H1 (cell line): ENCODE measurements at regions not wholly inside any gene's neighbourhood (a gene's known extent, or its start where the extent isn't known, plus 50 kb on each side); places are given as distances from the start of the nearest gene placed in this dataset.
A peak's percentile ranks its signal among the peaks of the same experiment; 100 is the strongest.

Experiments used
- CTCF ChIA-PET: fragments of 300-600 bp; sonication (Branson Sonifier 250); formaldehyde crosslinking; loops from one replicate; lab custom pipeline; 2021; ENCODE audit not compliant: partially characterized antibody; lab: Charles Lee
- POLR2A ChIA-PET: fragments of 300-600 bp; sonication (Branson Sonifier 250); formaldehyde crosslinking; loops from one replicate; lab custom pipeline; 2021; ENCODE audit warnings: inconsistent platforms; ENCODE audit not compliant: partially characterized antibody; lab: Charles Lee
- DNase-seq, 2 experiments: peaks; one replicate each; pipeline versions ENCODE4 v3.0.0 to v3.0.0-alpha.2; 2010 to 2022; ENCODE audit warnings: low spot score in 2 of 2, low read depth in 1 of 2, mixed read lengths in 1 of 2
- FAIRE-seq: peaks from 2 replicates; lab custom pipeline; 2011; peaks lifted over from hg19 to GRCh38; lab: Jason Lieb, UNC
- H2AFZ ChIP-seq: 2 replicates; pipeline ENCODE4 v1.8.1; 2012; ENCODE audit warnings: low read length, inconsistent platforms
- H2AK5ac ChIP-seq: 2 replicates; pipeline ENCODE4 v1.6.1; 2013; ENCODE audit warnings: low read depth, low read length
- H2BK120ac ChIP-seq: replicated peaks from 2 replicates; pipeline ENCODE3; 2013; ENCODE audit warnings: low read depth, low read length, inconsistent platforms
- H2BK12ac ChIP-seq: 2 replicates; pipeline ENCODE4 v1.6.1; 2013; ENCODE audit warnings: low read depth, low read length
- H2BK15ac ChIP-seq: 2 replicates; pipeline ENCODE4 v1.6.1; 2013; ENCODE audit warnings: low read length
- H2BK20ac ChIP-seq: 2 replicates; pipeline ENCODE4 v1.6.1; 2013; ENCODE audit warnings: low read length
- H2BK5ac ChIP-seq: 2 replicates; pipeline ENCODE4 v1.6.1; 2013; ENCODE audit warnings: low read depth, low read length
- H3K14ac ChIP-seq: 2 replicates; pipeline ENCODE4 v1.6.1; 2013; ENCODE audit warnings: inconsistent platforms; ENCODE audit not compliant: insufficient read length
- H3K18ac ChIP-seq: 2 replicates; pipeline ENCODE4 v1.6.1; 2013; ENCODE audit warnings: low read length; ENCODE audit errors: extremely low read depth
- H3K23ac ChIP-seq: 2 replicates; pipeline ENCODE4 v1.6.1; 2013; ENCODE audit warnings: inconsistent platforms; ENCODE audit not compliant: insufficient read length
- H3K23me2 ChIP-seq: 2 replicates; pipeline ENCODE4 v1.6.1; 2013; ENCODE audit warnings: low read depth, low read length
- H3K27ac ChIP-seq: 2 replicates; pipeline ENCODE4 v1.6.1; 2011; ENCODE audit warnings: low read depth, low read length, inconsistent platforms
- H3K27me3 ChIP-seq, 4 experiments: replicated peaks in 1 of 4; 1 replicate in 1 of 4; 2 replicates in 3 of 4; pipeline versions ENCODE4 v1.6.1 to v1.8.1; 2011 to 2013; ENCODE audit warnings: low read length in 3 of 4, mild to moderate bottlenecking in 3 of 4, inconsistent platforms in 2 of 4, mixed read lengths in 2 of 4, moderate library complexity in 1 of 4; ENCODE audit not compliant: control insufficient read depth in 3 of 4, insufficient read depth in 3 of 4; ENCODE audit errors: extremely low read depth in 1 of 4
- H3K36me3 ChIP-seq, 4 experiments: 2 replicates each; pipeline versions ENCODE4 v1.6.1 to v1.8.1; 2011 to 2013; ENCODE audit warnings: mild to moderate bottlenecking in 4 of 4, low read length in 3 of 4, moderate library complexity in 2 of 4, control low read depth in 1 of 4, inconsistent platforms in 1 of 4; ENCODE audit not compliant: insufficient read depth in 4 of 4, control insufficient read depth in 2 of 4
- H3K4ac ChIP-seq: replicated peaks from 2 replicates; pipeline ENCODE3; 2013; ENCODE audit warnings: low read length, low read depth, mixed read lengths, inconsistent platforms; ENCODE audit not compliant: insufficient read length
- H3K4me1 ChIP-seq, 4 experiments: replicated peaks in 1 of 4; 1 replicate in 1 of 4; 2 replicates in 3 of 4; pipeline versions ENCODE4 v1.6.1 to v1.8.1; 2011 to 2013; ENCODE audit warnings: low read length in 3 of 4, inconsistent platforms in 2 of 4, mixed read lengths in 1 of 4; ENCODE audit not compliant: insufficient read depth in 4 of 4, control insufficient read depth in 3 of 4
- H3K4me2 ChIP-seq, 2 experiments: 2 replicates each; pipeline versions ENCODE4 v1.6.1 to v1.8.1; 2011 to 2013; ENCODE audit warnings: low read depth in 2 of 2, low read length in 2 of 2, control low read depth in 1 of 2, inconsistent platforms in 1 of 2, mild to moderate bottlenecking in 1 of 2; ENCODE audit not compliant: insufficient read depth in 1 of 2
- H3K4me3 ChIP-seq, 4 experiments: fragments of 200-600, 300-600 bp in 1 of 4; sonication (generic), shearing (Covaris generic), sonication (Bioruptor Twin) in 1 of 4; 2 replicates each; pipeline versions ENCODE4 v1.5.1 to v1.8.1; 2011 to 2016; ENCODE audit warnings: low read length in 4 of 4, low read depth in 3 of 4, control low read depth in 2 of 4, inconsistent platforms in 2 of 4, mild to moderate bottlenecking in 2 of 4, mixed read lengths in 1 of 4, moderate library complexity in 1 of 4; ENCODE audit not compliant: insufficient read depth in 2 of 4; ENCODE audit errors: extremely low read depth in 1 of 4
- H3K56ac ChIP-seq: replicated peaks from 2 replicates; pipeline ENCODE3; 2013; ENCODE audit warnings: low read depth, mild to moderate bottlenecking, mixed read lengths, low read length, inconsistent platforms; ENCODE audit not compliant: insufficient read length
- H3K79me1 ChIP-seq: 2 replicates; pipeline ENCODE4 v1.6.1; 2013; ENCODE audit warnings: low read depth, low read length, control low read depth
- H3K79me2 ChIP-seq, 2 experiments: 2 replicates each; pipeline versions ENCODE4 v1.6.1 to v1.8.1; 2012 to 2013; ENCODE audit warnings: low read length in 2 of 2, mild to moderate bottlenecking in 2 of 2, inconsistent platforms in 1 of 2; ENCODE audit not compliant: insufficient read depth in 2 of 2, control insufficient read depth in 1 of 2
- H3K9ac ChIP-seq, 4 experiments: replicated peaks in 1 of 4; 1 replicate in 1 of 4; 2 replicates in 3 of 4; pipeline versions ENCODE4 v1.6.1 to v1.8.1; 2011 to 2013; ENCODE audit warnings: low read depth in 3 of 4, low read length in 3 of 4, control low read depth in 2 of 4, mild to moderate bottlenecking in 2 of 4, moderate library complexity in 2 of 4, inconsistent platforms in 1 of 4; ENCODE audit errors: extremely low read depth in 1 of 4
- H3K9me3 ChIP-seq, 2 experiments: 2 replicates each; pipeline versions ENCODE4 v1.6.1 to v1.8.1; 2012 to 2013; ENCODE audit warnings: mild to moderate bottlenecking in 2 of 2, moderate library complexity in 2 of 2, control low read depth in 1 of 2, inconsistent platforms in 1 of 2, low read depth in 1 of 2, low read length in 1 of 2, mixed read lengths in 1 of 2; ENCODE audit not compliant: insufficient read depth in 2 of 2
- H4K20me1 ChIP-seq, 2 experiments: replicated peaks in 1 of 2; 2 replicates each; pipeline versions ENCODE3 to v1.8.1; 2011 to 2013; ENCODE audit warnings: inconsistent platforms in 2 of 2, low read length in 2 of 2, mild to moderate bottlenecking in 1 of 2; ENCODE audit not compliant: insufficient read depth in 2 of 2, control insufficient read depth in 1 of 2
- H4K5ac ChIP-seq: 2 replicates; pipeline ENCODE4 v1.6.1; 2013; ENCODE audit warnings: low read length, low read depth, mixed read lengths, inconsistent platforms; ENCODE audit not compliant: insufficient read length
- H4K8ac ChIP-seq: 2 replicates; pipeline ENCODE4 v1.8.0; 2013; ENCODE audit warnings: mild to moderate bottlenecking, moderate library complexity, low read length, inconsistent platforms; ENCODE audit not compliant: insufficient read depth; ENCODE audit errors: extremely low read depth
- H4K91ac ChIP-seq: replicated peaks from 2 replicates; pipeline ENCODE3; 2013; ENCODE audit warnings: low read length, mixed read lengths, inconsistent platforms; ENCODE audit not compliant: insufficient read length
- E2F6 ChIP-seq: IDR thresholded peaks from 2 replicates; pipeline ENCODE4 v1.6.1; 2012; ENCODE audit warnings: inconsistent platforms
- HDAC2 ChIP-seq, 2 experiments: fragments of 300-600 bp in 1 of 2; sonication (generic) in 1 of 2; IDR thresholded peaks; 2 replicates each; pipeline ENCODE4 v1.6.1; 2011 to 2012; ENCODE audit warnings: low read depth in 2 of 2, low read length in 2 of 2, mild to moderate bottlenecking in 2 of 2, moderate library complexity in 2 of 2, borderline replicate concordance in 1 of 2, inconsistent platforms in 1 of 2
- MAFK ChIP-seq: IDR thresholded peaks from 2 replicates; pipeline ENCODE4 v1.6.1; 2012; ENCODE audit warnings: low read depth, mild to moderate bottlenecking, improper control_type of control experiment, low read length
- WGBS, 2 experiments: shearing (Covaris generic) in 1 of 2; methylation state at CpG; one replicate each; pipeline versions ENCODE4 v1.1.6 to v1.1.7; 2013 to 2015; ENCODE audit warnings: low lambda C conversion rate in 2 of 2, mixed read lengths in 2 of 2, inconsistent platforms in 1 of 2, low coverage in 1 of 2, missing lambda C conversion rate in 1 of 2; ENCODE audit not compliant: insufficient replicate concordance in 2 of 2, insufficient coverage in 1 of 2, insufficient read length in 1 of 2; ENCODE audit errors: extremely low coverage in 1 of 2, missing lambda C conversion rate in 1 of 2; 5-methylcytosine and 5-hydroxymethylcytosine counted together

- Histone ChIP-seq H4K91ac (peak overlapping the region; percentile 83), H2BK12ac (no peak overlapping the region), H2AFZ (peak overlapping the region; percentile 37; the same call in 1 of the 2 replicates), H3K18ac (peak overlapping the region; percentile 92; the same call in 1 of the 2 replicates), H3K56ac (no peak overlapping the region), H3K36me3 (no peaks in the 10 kb centered on the region)
- WGBS, 2 experiments, result 69% methylated on average over 7 of the region's 7 CpGs; no CpG with 5 or more reads in 1 of the 2 experiments
- CTCF ChIA-PET, result interaction anchor here (0.6 kb wide), 1 partner anchor 63 kb away, joined by 3 read pairs; no protein-coding TSS in a partner anchor
- TF ChIP-seq E2F6, result no peak
- TF ChIP-seq HDAC2 (IDR thresholded peaks at IDR 0.05; ENCODE audit: borderline replicate concordance in 1 of 2, low read depth in 2 of 2, low read length in 2 of 2), result no peak
- TF ChIP-seq MAFK, result peak; percentile 56; the same call in 1 of the 2 replicates
- TF ChIP-seq, all 59 proteins: peak for 1
- Histone ChIP-seq H3K4ac (no peak overlapping the region), H2BK5ac (0 out of 2 replicates have a peak overlapping the region, but pooled peaks have one; percentile 37), H3K4me2 (peak overlapping the region; percentile 91 to 100), H3K4me1 (peaks cover 0 to 27% (median 15%) of the 10 kb centered on the region in 4 experiments; a peak in 6 of 7 replicates), H3K23me2 (peaks cover 44% of the 10 kb centered on the region), H2AK5ac (no peak overlapping the region), H4K20me1 (no peaks in the 10 kb centered on the region), H3K9me3 (peaks cover 0 to 2% of the 10 kb centered on the region in 2 experiments; a peak in 2 of 4 replicates), H3K23ac (no peak overlapping the region), H2BK120ac (no peak overlapping the region), H2BK20ac (no peak overlapping the region), H2BK15ac (no peak overlapping the region), H3K9ac (no peak overlapping the region), H3K27ac (no peak overlapping the region), H4K5ac (no peak overlapping the region), H3K14ac (no peak overlapping the region), H3K79me2 (no peaks in the 10 kb centered on the region), H4K8ac (no peak overlapping the region), H3K79me1 (no peaks in the 10 kb centered on the region), H3K27me3 (peaks cover 28 to 53% (median 49%) of the 10 kb centered on the region in 4 experiments), H3K4me3 (peak overlapping the region; percentile 48 to 75 (median 65))
- FAIRE-seq, result peak; percentile 52
- POLR2A ChIA-PET, result interaction anchor here (1.1 to 1.5 kb wide), 3 partner anchors 20 to 106 kb away, joined by 3 to 5 read pairs (median 4); no protein-coding TSS in a partner anchor
- no peak for DNase-seq
Observed at GRCh38 chr3:43999728-44000319, 241.9 kb upstream of the TOPAZ1 start.
